CD14-positive monocyte (primary cell): ENCODE measurements at regions not wholly inside any gene's neighbourhood (a gene's known extent, or its start where the extent isn't known, plus 50 kb on each side); places are given as distances from the start of the nearest gene placed in this dataset.

Experiments
- DNase-seq, 3 donors: peaks; one replicate each; pipeline ENCODE4 v3.0.0-alpha.2; 2011 to 2022
- H2AFZ ChIP-seq: 2 replicates; pipeline ENCODE4 v1.6.0; 2012; ENCODE audit warnings: mild to moderate bottlenecking, low read depth, low read length, inconsistent platforms; ENCODE audit not compliant: insufficient read depth, poor library complexity, severe bottlenecking
- H3K27ac ChIP-seq, 2 donors: 1 replicate in 1 of 2; 2 replicates in 1 of 2; pipeline ENCODE4 v1.5.1; 2012 to 2013; ENCODE audit warnings: low read length in 2 of 2, control low read depth in 1 of 2, inconsistent platforms in 1 of 2, low read depth in 1 of 2, mild to moderate bottlenecking in 1 of 2
- H3K27me3 ChIP-seq, 2 donors: one replicate each; pipeline versions ENCODE4 v1.6.0 to v1.6.1; 2011 to 2013; ENCODE audit warnings: low read length in 2 of 2; ENCODE audit not compliant: control insufficient read depth in 2 of 2, insufficient read depth in 2 of 2
- H3K36me3 ChIP-seq, 2 donors: replicated peaks in 1 of 2; 1 replicate in 1 of 2; 2 replicates in 1 of 2; pipeline versions ENCODE4 v1.5.1 to v1.6.1; 2012 to 2013; ENCODE audit warnings: low read length in 2 of 2, control low read depth in 1 of 2, inconsistent platforms in 1 of 2, mild to moderate bottlenecking in 1 of 2; ENCODE audit not compliant: insufficient read depth in 2 of 2, control insufficient read depth in 1 of 2
- H3K4me1 ChIP-seq, 2 donors: 1 replicate in 1 of 2; 2 replicates in 1 of 2; pipeline versions ENCODE4 v1.5.1 to v1.6.1; 2012 to 2013; ENCODE audit warnings: low read length in 2 of 2, control low read depth in 1 of 2, inconsistent platforms in 1 of 2, mild to moderate bottlenecking in 1 of 2, moderate library complexity in 1 of 2; ENCODE audit not compliant: insufficient read depth in 2 of 2, control insufficient read depth in 1 of 2
- H3K4me2 ChIP-seq: replicated peaks from 2 replicates; pipeline ENCODE3; 2012; ENCODE audit warnings: low read length, moderate library complexity, mild to moderate bottlenecking; ENCODE audit not compliant: poor library complexity, severe bottlenecking; ENCODE audit errors: extremely low read depth
- H3K4me3 ChIP-seq, 3 experiments: fragments of 200-600 bp in 1 of 3; sonication (generic) in 1 of 3; replicated peaks in 1 of 3; 1 replicate in 2 of 3; 2 replicates in 1 of 3; pipeline ENCODE4 v1.5.1; 2011 to 2013; ENCODE audit warnings: low read length in 3 of 3, mild to moderate bottlenecking in 3 of 3, control low read depth in 2 of 3, low read depth in 2 of 3, inconsistent platforms in 1 of 3, moderate library complexity in 1 of 3
- H3K79me2 ChIP-seq: 2 replicates; pipeline ENCODE4 v1.6.0; 2012; ENCODE audit warnings: mild to moderate bottlenecking, control low read depth, inconsistent platforms, low read length, moderate library complexity; ENCODE audit not compliant: insufficient read depth
- H3K9ac ChIP-seq: 2 replicates; pipeline ENCODE4 v1.6.0; 2017; ENCODE audit warnings: low read length, mild to moderate bottlenecking; ENCODE audit not compliant: insufficient read depth, poor library complexity, severe bottlenecking
- H3K9me3 ChIP-seq, 2 donors: replicated peaks in 1 of 2; 1 replicate in 1 of 2; 2 replicates in 1 of 2; pipeline versions ENCODE4 v1.5.1 to v1.6.1; 2012 to 2013; ENCODE audit warnings: low read length in 2 of 2, control low read depth in 1 of 2; ENCODE audit not compliant: control insufficient read depth in 1 of 2, insufficient read depth in 1 of 2
- H4K20me1 ChIP-seq: 2 replicates; pipeline ENCODE4 v1.6.0; 2012; ENCODE audit warnings: mild to moderate bottlenecking, low read length, control low read depth, moderate library complexity; ENCODE audit not compliant: insufficient read depth
- H3K27ac Mint-ChIP-seq, 7 donors: one replicate each; pipeline ENCODE4 v1.8.0; 2020; ENCODE audit warnings: mild to moderate bottlenecking in 7 of 7, mixed read lengths in 7 of 7, moderate library complexity in 6 of 7, inconsistent platforms in 2 of 7
- H3K27me3 Mint-ChIP-seq, 3 donors: one replicate each; pipeline ENCODE4 v1.8.0; 2021 to 2022; ENCODE audit warnings: low read depth in 3 of 3, mild to moderate bottlenecking in 3 of 3, mixed read lengths in 3 of 3, moderate library complexity in 3 of 3, inconsistent platforms in 1 of 3
- H3K36me3 Mint-ChIP-seq, 2 donors: one replicate each; pipeline ENCODE4 v1.8.0; 2020; ENCODE audit warnings: mixed read lengths in 2 of 2, inconsistent platforms in 1 of 2, mild to moderate bottlenecking in 1 of 2
- H3K4me1 Mint-ChIP-seq: one replicate; pipeline ENCODE4 v1.8.0; 2020; ENCODE audit warnings: mild to moderate bottlenecking, mixed read lengths
- H3K4me3 Mint-ChIP-seq, 2 donors: one replicate each; pipeline ENCODE4 v1.8.0; 2020; ENCODE audit warnings: mild to moderate bottlenecking in 2 of 2, mixed read lengths in 2 of 2, moderate library complexity in 1 of 2
- H3K9me3 Mint-ChIP-seq, 7 donors: one replicate each; pipeline ENCODE4 v1.8.0; 2020 to 2022; ENCODE audit warnings: mixed read lengths in 7 of 7, mild to moderate bottlenecking in 6 of 7, moderate library complexity in 6 of 7, inconsistent platforms in 2 of 7
- WGBS: methylation state at CpG from one replicate; pipeline ENCODE4 v1.1.5; 2013; ENCODE audit warnings: missing lambda C conversion rate; ENCODE audit not compliant: insufficient coverage; 5-methylcytosine and 5-hydroxymethylcytosine counted together
- intact Hi-C, 2 donors: fragments of 100-400 bp; cut with micrococcal nuclease; formaldehyde crosslinking; loops; one replicate each; pipeline versions ENCODE4 v1.15.0 to v1.15.1; 2023
- TF ChIP-seq, protein P1 (sequence below): fragments of 200-600 bp; IDR thresholded peaks from one replicate; pipeline ENCODE4 v1.8.0; 2022; ENCODE audit warnings: antibody characterized with exemption, mild to moderate bottlenecking

DNA sequence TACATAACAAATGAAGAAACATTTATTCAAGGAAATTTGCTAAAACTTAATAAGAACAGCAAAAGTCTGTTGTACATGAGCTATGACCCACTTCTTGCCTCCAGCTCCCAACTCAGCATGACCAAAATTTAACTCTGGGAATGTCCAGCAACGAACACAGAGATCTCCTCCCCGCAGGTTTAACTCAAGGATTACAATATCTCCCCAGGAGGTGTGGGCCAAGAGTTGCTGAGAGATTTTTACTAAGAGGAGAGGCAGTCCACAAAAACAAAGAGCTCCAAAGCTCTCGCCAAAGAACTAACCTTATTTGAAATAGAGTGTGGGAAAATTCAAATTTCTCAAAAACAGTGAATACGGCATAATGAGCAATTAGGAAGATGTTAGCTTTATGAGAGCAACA lies 318.5 kb downstream of the GRB14 start:
- intact Hi-C loops: no loop called here
- Histone ChIP-seq H3K36me3 (no peaks in the 10 kb centered on the region), H3K79me2 (no peaks in the 10 kb centered on the region), H3K27ac (no peak overlapping the region), H3K4me3 (no peak overlapping the region), H3K4me2 (no peak overlapping the region), H3K27me3 (no peaks in the 10 kb centered on the region), H3K4me1 (no peaks in the 10 kb centered on the region), H4K20me1 (no peaks in the 10 kb centered on the region), H3K9ac (no peak overlapping the region), H2AFZ (no peak overlapping the region), H3K9me3 (peaks cover 0 to 3% of the 10 kb centered on the region in 2 donors)
- no peak for DNase-seq
- no peak overlapping the region for H3K4me3 Mint-ChIP-seq
- H3K9me3 Mint-ChIP-seq: peaks cover 0 to 19% (median 17%) of the 10 kb centered on the region in 7 donors
- TF ChIP-seq, protein P1, sequence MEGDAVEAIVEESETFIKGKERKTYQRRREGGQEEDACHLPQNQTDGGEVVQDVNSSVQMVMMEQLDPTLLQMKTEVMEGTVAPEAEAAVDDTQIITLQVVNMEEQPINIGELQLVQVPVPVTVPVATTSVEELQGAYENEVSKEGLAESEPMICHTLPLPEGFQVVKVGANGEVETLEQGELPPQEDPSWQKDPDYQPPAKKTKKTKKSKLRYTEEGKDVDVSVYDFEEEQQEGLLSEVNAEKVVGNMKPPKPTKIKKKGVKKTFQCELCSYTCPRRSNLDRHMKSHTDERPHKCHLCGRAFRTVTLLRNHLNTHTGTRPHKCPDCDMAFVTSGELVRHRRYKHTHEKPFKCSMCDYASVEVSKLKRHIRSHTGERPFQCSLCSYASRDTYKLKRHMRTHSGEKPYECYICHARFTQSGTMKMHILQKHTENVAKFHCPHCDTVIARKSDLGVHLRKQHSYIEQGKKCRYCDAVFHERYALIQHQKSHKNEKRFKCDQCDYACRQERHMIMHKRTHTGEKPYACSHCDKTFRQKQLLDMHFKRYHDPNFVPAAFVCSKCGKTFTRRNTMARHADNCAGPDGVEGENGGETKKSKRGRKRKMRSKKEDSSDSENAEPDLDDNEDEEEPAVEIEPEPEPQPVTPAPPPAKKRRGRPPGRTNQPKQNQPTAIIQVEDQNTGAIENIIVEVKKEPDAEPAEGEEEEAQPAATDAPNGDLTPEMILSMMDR: no peak
- peaks cover 0 to 2% (median 0%) of the 10 kb centered on the region in 3 donors for H3K27me3 Mint-ChIP-seq
- no peaks in the 10 kb centered on the region for H3K4me1 Mint-ChIP-seq
- H3K27ac Mint-ChIP-seq: no peak overlapping the region
- H3K36me3 Mint-ChIP-seq: no peaks in the 10 kb centered on the region
- no CpG with 5 or more reads among the region's 4 CpGs for WGBS

DNA sequence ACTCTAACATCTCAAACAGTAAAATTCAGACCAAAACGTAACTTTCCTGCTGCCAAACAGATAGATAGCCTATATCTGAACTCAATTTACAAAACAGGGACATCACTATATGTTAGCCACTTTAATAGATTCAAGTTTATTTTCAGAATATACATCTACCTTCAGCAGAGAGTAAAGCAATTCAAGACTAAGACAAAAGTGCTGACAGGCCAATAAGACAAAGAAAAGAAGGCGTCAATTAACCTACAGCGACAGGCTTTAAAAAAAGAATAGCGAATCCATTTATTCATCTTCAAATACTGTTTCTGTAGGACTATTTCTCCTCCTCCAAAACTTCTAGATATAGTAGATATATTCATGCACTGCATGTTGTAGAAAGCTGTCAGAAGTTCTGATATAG lies 333.0 kb downstream of the GRB14 start:
- intact Hi-C loops: no loop called here
- Histone ChIP-seq H3K27me3 (no peaks in the 10 kb centered on the region), H3K9ac (no peak overlapping the region), H3K79me2 (no peaks in the 10 kb centered on the region), H3K36me3 (no peaks in the 10 kb centered on the region), H4K20me1 (no peaks in the 10 kb centered on the region), H3K27ac (no peak overlapping the region), H3K4me3 (no peak overlapping the region), H2AFZ (no peak overlapping the region), H3K4me2 (no peak overlapping the region), H3K9me3 (no peaks in the 10 kb centered on the region), H3K4me1 (no peaks in the 10 kb centered on the region)
- Mint-ChIP-seq H3K4me1 (no peaks in the 10 kb centered on the region), H3K4me3 (no peak overlapping the region), H3K27ac (no peak overlapping the region), H3K36me3 (no peaks in the 10 kb centered on the region), H3K27me3 (peaks cover 0 to 2% (median 0%) of the 10 kb centered on the region in 3 donors), H3K9me3 (peaks cover 0 to 9% (median 0%) of the 10 kb centered on the region in 7 donors)
- TF ChIP-seq, protein P1: no peak
- no peak for DNase-seq
- WGBS: 57% methylated on average over 1 of the region's 4 CpGs
